ENCODE measurements at regions not wholly inside any gene's neighbourhood (a gene's known extent, or its start where the extent isn't known, plus 50 kb on each side); places are given as distances from the start of the nearest gene placed in this dataset.

GRCh38 chr12:58172433-58173073 lies 231.2 kb downstream of the ATP23 start:
- Histone ChIP-seq H3K9me3 (ENCODE audit: control insufficient read depth in 1 of 2, insufficient read depth in 1 of 2, low read depth in 1 of 2, low read length in 2 of 2) (no peaks in the 10 kb centered on the region), H3K4me1 (ENCODE audit: control insufficient read depth in 1 of 2, insufficient read depth in 2 of 2, low read length in 2 of 2) (no peaks in the 10 kb centered on the region), H3K4me3 (replicated peaks in 1 of 2; ENCODE audit: low read depth in 1 of 2, low read length in 2 of 2) (no peak overlapping the region), H3K36me3 (ENCODE audit: control insufficient read depth in 1 of 2, insufficient read depth in 2 of 2, low read length in 2 of 2) (no peaks in the 10 kb centered on the region), H4K20me1 (ENCODE audit: insufficient read depth) (no peaks in the 10 kb centered on the region), H3K9ac (ENCODE audit: low read length) (no peak overlapping the region), H3K4me2 (ENCODE audit: low read length) (no peak overlapping the region), H3K27me3 (ENCODE audit: insufficient read depth, low read length) (no peaks in the 10 kb centered on the region), H3K9me2 (ENCODE audit: insufficient read depth) (peaks cover 4% of the 10 kb centered on the region; the same call in 1 of the 2 replicates), H2AFZ (ENCODE audit: low read depth, low read length, poor library complexity, severe bottlenecking) (no peak overlapping the region), H3K79me2 (ENCODE audit: insufficient read depth, low read length) (no peaks in the 10 kb centered on the region), H3K27ac (ENCODE audit: low read depth, low read length) (no peak overlapping the region)
- no peak for TF ChIP-seq POLR2AphosphoS5 (IDR thresholded peaks at IDR 0.05; ENCODE audit: low read depth, low read length)
- no peak for TF ChIP-seq TCF7L2 (IDR thresholded peaks at IDR 0.05; ENCODE audit: borderline replicate concordance, extremely low read depth, insufficient read depth, insufficient read length)
- no peak for TF ChIP-seq ZFX (IDR thresholded peaks at IDR 0.05)
- TF ChIP-seq ZNF274 (IDR thresholded peaks at IDR 0.05; ENCODE audit: low read depth, low read length) = no peak
- TF ChIP-seq, protein P1, sequence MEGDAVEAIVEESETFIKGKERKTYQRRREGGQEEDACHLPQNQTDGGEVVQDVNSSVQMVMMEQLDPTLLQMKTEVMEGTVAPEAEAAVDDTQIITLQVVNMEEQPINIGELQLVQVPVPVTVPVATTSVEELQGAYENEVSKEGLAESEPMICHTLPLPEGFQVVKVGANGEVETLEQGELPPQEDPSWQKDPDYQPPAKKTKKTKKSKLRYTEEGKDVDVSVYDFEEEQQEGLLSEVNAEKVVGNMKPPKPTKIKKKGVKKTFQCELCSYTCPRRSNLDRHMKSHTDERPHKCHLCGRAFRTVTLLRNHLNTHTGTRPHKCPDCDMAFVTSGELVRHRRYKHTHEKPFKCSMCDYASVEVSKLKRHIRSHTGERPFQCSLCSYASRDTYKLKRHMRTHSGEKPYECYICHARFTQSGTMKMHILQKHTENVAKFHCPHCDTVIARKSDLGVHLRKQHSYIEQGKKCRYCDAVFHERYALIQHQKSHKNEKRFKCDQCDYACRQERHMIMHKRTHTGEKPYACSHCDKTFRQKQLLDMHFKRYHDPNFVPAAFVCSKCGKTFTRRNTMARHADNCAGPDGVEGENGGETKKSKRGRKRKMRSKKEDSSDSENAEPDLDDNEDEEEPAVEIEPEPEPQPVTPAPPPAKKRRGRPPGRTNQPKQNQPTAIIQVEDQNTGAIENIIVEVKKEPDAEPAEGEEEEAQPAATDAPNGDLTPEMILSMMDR (IDR thresholded peaks at IDR 0.05 in 2 of 3, conservative IDR thresholded peaks at IDR 0.05 in 1 of 3; ENCODE audit: borderline replicate concordance in 1 of 3, insufficient read depth in 1 of 3, low read depth in 2 of 3, low read length in 2 of 3) = no peak
- TF ChIP-seq RAD21 (IDR thresholded peaks at IDR 0.05; ENCODE audit: low read depth) = no peak
- TF ChIP-seq FOSL1 (IDR thresholded peaks at IDR 0.05; ENCODE audit: low read depth) = no peak
- TF ChIP-seq CBX3 (IDR thresholded peaks at IDR 0.05; ENCODE audit: low read depth) = no peak
- no peak for TF ChIP-seq EGR1 (IDR thresholded peaks at IDR 0.05; ENCODE audit: low read depth)
- no peak for TF ChIP-seq SIN3A (IDR thresholded peaks at IDR 0.05; ENCODE audit: low read depth)
- TF ChIP-seq SP1 (IDR thresholded peaks at IDR 0.05; ENCODE audit: low read depth) = no peak
- TF ChIP-seq EZH2phosphoT487 (IDR thresholded peaks at IDR 0.05; ENCODE audit: borderline replicate concordance) = no peak
- no peak for TF ChIP-seq CEBPB (IDR thresholded peaks at IDR 0.05; ENCODE audit: low read depth)
- RAD21 ChIA-PET (ENCODE audit: low non-redundant PET in 1 of 2, low total read pairs in 2 of 2, uncharacterized antibody in 2 of 2, unreplicated experiment in 2 of 2) = no interaction called here
- intact Hi-C loops (cut with micrococcal nuclease) = no loop called here
- DNase-seq (ENCODE audit: low read depth, low spot score) (no peak), ATAC-seq (no peak)
- CTCF ChIA-PET = no interaction called here
- POLR2A ChIA-PET = no interaction called here
- BruUV-seq (replicated peaks) = no TSS peak
